Tibial artery (tissue), 4 donors: ENCODE measurements at regions not wholly inside any gene's neighbourhood (a gene's known extent, or its start where the extent isn't known, plus 50 kb on each side); places are given as distances from the start of the nearest gene placed in this dataset.

ENCODE experiments used
- DNase-seq, 2 donors: peaks; one replicate each; pipeline ENCODE4 v3.0.0-alpha.2; 2019
- H3K27ac ChIP-seq, 2 donors: fragments of 200-600 bp; sonication (generic) in 1 of 2; 1 replicate in 1 of 2; 2 replicates in 1 of 2; pipeline ENCODE4 v1.5.1; 2018 to 2019; ENCODE audit warnings: mild to moderate bottlenecking in 1 of 2
- H3K27me3 ChIP-seq, 2 donors: fragments of 200-600 bp; sonication (generic) in 1 of 2; one replicate each; pipeline versions ENCODE4 v1.5.1 to v1.6.0; 2016 to 2019
- H3K36me3 ChIP-seq, 3 donors: fragments of 200-600 bp; sonication (generic) in 2 of 3; one replicate each; pipeline ENCODE4 v1.5.1; 2016 to 2019; ENCODE audit warnings: mild to moderate bottlenecking in 2 of 3
- H3K4me1 ChIP-seq, 4 donors: fragments of 200-600 bp; sonication (generic) in 2 of 4; 1 replicate in 3 of 4; 2 replicates in 1 of 4; pipeline ENCODE4 v1.5.1; 2016 to 2019
- H3K4me3 ChIP-seq, 2 donors: fragments of 200-600 bp; sonication (generic) in 1 of 2; 1 replicate in 1 of 2; 2 replicates in 1 of 2; pipeline ENCODE4 v1.5.1; 2018 to 2019; ENCODE audit warnings: mild to moderate bottlenecking in 2 of 2
- H3K9me3 ChIP-seq, 3 donors: fragments of 200-600 bp; sonication (generic) in 1 of 3; one replicate each; pipeline ENCODE4 v1.5.1; 2016 to 2019
- CTCF ChIP-seq, 2 experiments: fragments of 200-600 bp in 1 of 2; fragments of 450-650 bp in 1 of 2; IDR thresholded peaks; one replicate each; pipeline ENCODE4 v1.5.1; 2017 to 2019; ENCODE audit warnings: antibody characterized with exemption in 2 of 2, mild to moderate bottlenecking in 1 of 2, moderate library complexity in 1 of 2
- intact Hi-C: fragments of 100-400 bp; cut with DNase I; formaldehyde crosslinking; loops from one replicate; pipeline ENCODE4 v1.15.0; 2023; ENCODE audit warnings: low total_unique reads

- no peak overlapping the region for H3K4me3 ChIP-seq
Observed at GRCh38 chr5:147175516-147176097, 59.2 kb upstream of the STK32A start.

GRCh38 chr5:147176422-147176821 is 58.4 kb upstream of the STK32A start:
- Histone ChIP-seq H3K27me3 (no peaks in the 10 kb centered on the region), H3K9me3 (no peaks in the 10 kb centered on the region), H3K4me1 (no peaks in the 10 kb centered on the region), H3K36me3 (no peaks in the 10 kb centered on the region), H3K4me3 (no peak overlapping the region), H3K27ac (no peak overlapping the region)
- no peak for DNase-seq
- TF ChIP-seq CTCF (IDR thresholded peaks at IDR 0.05) = no peak
- intact Hi-C loops = no loop called here

More at GRCh38 chr5:147175516-147176097, 59.2 kb upstream of the STK32A start:
- no peak for TF ChIP-seq CTCF (IDR thresholded peaks at IDR 0.05)
- H3K27ac ChIP-seq = no peak overlapping the region
- no peaks in the 10 kb centered on the region for H3K27me3 ChIP-seq
- H3K9me3 ChIP-seq = no peaks in the 10 kb centered on the region
- H3K4me1 ChIP-seq = no peaks in the 10 kb centered on the region
- intact Hi-C loops = no loop called here
- no peaks in the 10 kb centered on the region for H3K36me3 ChIP-seq
- no peak for DNase-seq

- Histone ChIP-seq H3K4me3 (no peak overlapping the region), H3K36me3 (no peaks in the 10 kb centered on the region), H3K27me3 (no peaks in the 10 kb centered on the region), H3K9me3 (no peaks in the 10 kb centered on the region), H3K4me1 (no peaks in the 10 kb centered on the region), H3K27ac (no peak overlapping the region)
- no peak for TF ChIP-seq CTCF (IDR thresholded peaks at IDR 0.05)
- intact Hi-C loops = no loop called here
- no peak for DNase-seq
Observed at GRCh38 chr5:147177125-147177840, 57.5 kb upstream of the STK32A start.

GRCh38 chr5:147179562-147180147 is 55.2 kb upstream of the STK32A start:
- Histone ChIP-seq H3K36me3 (no peaks in the 10 kb centered on the region), H3K9me3 (no peaks in the 10 kb centered on the region), H3K4me3 (no peak overlapping the region), H3K27ac (no peak overlapping the region), H3K4me1 (no peaks in the 10 kb centered on the region), H3K27me3 (no peaks in the 10 kb centered on the region)
- intact Hi-C loops = no loop called here
- no peak for TF ChIP-seq CTCF (IDR thresholded peaks at IDR 0.05)
- no peak for DNase-seq

- no peaks in the 10 kb centered on the region for H3K9me3 ChIP-seq
- no peak overlapping the region for H3K4me3 ChIP-seq
- H3K4me1 ChIP-seq = no peaks in the 10 kb centered on the region
- H3K27ac ChIP-seq = no peak overlapping the region
- H3K36me3 ChIP-seq = no peaks in the 10 kb centered on the region
- H3K27me3 ChIP-seq = no peaks in the 10 kb centered on the region
- intact Hi-C loops = no loop called here
- no peak for TF ChIP-seq CTCF (IDR thresholded peaks at IDR 0.05)
- no peak for DNase-seq
Observed at GRCh38 chr5:147180751-147181150, 54.1 kb upstream of the STK32A start.
